A204.1 (cell line): ENCODE measurements at regions not wholly inside any gene's neighbourhood (a gene's known extent, or its start where the extent isn't known, plus 50 kb on each side); places are given as distances from the start of the nearest gene placed in this dataset.

Experiments
- FAIRE-seq: peaks from 2 replicates; lab custom pipeline; 2012; peaks lifted over from hg19 to GRCh38; lab: Jason Lieb, UNC

DNA sequence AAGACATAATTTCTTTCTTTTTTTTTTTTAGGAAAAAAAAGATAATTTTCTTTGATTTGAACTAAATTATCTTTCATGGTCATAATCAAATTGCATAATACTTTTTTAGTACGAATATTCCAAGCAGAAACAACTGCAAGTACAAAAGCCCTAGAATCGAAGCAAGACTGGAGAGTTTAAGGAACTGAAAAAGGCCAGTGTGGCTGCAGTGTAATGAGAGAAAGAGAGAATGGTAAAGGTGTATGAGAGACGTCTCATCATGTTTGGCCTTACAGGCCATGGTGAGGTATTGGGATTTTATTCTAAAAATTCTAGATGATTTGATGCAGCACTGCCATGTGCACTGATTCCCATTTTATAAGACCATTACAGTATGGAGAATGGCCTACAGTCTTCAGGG, 180.9 kb downstream of the SUCNR1 start:
- no peak for FAIRE-seq

GRCh38 chr3:152056073-152056472, 182.6 kb downstream of the SUCNR1 start:
- FAIRE-seq, result no peak

DNA sequence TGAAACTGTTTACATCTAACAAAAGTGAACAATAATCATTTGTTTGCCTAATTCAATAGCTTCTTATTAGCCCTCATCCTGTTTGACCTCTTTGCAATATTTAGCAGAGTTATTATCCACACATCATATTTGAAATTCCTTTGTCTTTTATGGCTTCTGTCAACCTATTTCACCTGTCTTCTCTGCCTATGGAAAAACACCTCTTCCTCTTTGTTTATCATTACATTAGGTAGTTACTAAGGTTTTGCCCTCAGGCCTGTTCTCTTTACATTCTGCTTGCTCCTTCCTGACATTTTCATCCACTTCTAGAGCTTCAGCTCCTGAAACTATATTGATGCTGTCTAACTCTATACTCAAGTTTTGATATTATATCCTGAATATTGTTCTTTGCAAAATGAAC, 183.0 kb downstream of the SUCNR1 start:
- no peak for FAIRE-seq

GRCh38 chr3:152056987-152057386, 183.5 kb downstream of the SUCNR1 start:
- FAIRE-seq, result no peak

- FAIRE-seq, result no peak
These were observed 185.4 kb downstream of the SUCNR1 start for GRCh38 chr3:152058856-152059255.

- no peak for FAIRE-seq
These were observed 187.3 kb downstream of the SUCNR1 start for GRCh38 chr3:152060701-152061100.

DNA sequence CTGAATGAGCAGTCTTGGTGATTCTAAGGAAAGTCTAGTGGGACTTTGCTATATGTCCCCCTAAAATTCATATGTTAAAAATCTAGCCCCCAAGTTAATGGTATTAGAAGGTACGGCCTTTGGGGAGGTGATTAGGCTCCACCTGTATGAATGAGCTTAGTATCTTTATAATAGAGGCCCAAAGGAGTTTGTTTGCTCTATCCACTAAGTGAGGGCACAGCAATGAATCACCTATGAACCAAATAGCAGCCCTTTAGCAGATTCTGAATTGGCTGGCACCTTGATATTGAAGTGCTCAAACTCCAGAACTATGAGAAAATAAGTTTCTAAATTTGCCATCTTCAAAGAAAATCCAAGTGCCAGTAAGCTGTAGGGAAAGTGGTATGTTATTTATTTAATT, 187.9 kb downstream of the SUCNR1 start:
- FAIRE-seq, result no peak

DNA sequence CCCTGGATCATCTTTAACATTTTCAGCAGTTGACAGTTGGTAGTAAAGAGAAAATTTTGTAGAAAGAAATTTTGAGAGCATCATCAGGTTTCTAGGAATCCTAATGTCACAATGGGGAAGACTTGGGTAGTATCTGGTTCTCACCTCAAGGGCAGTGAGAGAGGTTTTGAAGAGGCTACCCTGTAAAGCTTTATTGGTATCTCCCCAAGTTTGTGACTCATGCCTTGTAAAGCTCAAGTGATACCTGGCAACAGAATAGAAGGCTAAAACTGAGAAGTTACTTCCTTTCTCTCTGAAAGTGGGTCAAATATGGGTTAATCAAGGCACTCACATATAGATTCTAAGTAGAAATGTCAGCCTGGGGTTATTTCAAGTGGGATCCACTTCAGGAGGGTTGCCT, 196.4 kb downstream of the SUCNR1 start:
- FAIRE-seq, result no peak

GRCh38 chr3:152071315-152071714, 197.4 kb upstream of the MBNL1 start:
- FAIRE-seq, result no peak

GRCh38 chr3:152071924-152072323, 196.8 kb upstream of the MBNL1 start:
- FAIRE-seq, result peak; percentile 11

DNA sequence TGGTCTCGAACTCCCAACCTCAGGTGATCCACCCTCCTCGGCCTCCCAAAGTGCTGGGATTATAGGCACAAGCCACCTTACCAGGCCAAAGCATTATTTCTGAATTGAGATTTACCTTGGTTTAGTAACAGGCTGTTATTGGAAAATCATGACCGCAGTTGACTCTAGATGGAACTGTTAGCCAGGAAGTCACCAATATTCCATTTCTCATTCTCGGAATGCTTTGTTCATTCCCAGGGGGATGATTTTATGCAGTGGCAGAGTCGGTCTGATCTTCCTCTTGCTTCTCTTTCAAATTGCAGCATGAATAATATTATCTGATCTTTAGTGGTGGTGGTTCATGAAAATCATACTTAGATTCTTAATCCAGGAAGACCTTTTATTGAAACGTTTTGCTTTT, 195.5 kb upstream of the MBNL1 start:
- FAIRE-seq, result no peak

DNA sequence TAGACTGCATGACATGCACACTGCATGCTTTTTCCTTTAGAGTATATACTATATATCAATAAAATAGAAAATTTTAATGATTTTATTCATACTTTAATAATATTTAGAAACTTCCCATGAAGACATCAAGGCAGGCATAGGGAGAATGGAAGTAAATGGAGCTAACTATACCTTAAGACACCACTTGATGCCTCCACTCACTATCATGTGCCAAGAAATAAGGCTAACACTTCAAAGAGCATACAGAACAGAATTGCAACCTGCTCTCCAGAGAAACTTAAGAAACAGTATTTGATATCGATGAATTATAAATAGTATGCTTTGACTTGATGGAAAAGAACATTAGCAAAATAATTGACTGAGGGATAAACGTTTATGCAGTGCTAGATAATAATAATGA, 192.6 kb upstream of the MBNL1 start:
- FAIRE-seq, result no peak

DNA sequence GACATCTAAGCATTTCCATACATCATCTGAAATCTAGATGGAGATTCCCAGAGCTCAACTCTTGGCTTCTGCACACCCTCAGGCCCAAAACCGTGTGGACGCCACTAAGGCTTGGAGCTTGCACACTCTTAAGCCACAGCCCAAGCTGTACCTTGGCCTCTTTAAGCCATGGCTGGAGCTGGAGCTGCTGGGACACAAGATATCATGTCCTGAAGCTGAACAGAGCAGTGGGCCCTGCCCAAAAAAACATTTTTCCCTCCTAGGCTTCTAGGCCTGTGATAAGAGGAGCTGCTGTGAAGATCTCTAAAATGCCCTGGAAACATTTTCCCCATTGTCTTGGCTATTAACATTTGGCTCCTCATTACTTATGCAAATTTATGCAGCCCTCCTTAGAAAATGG, 188.7 kb upstream of the MBNL1 start:
- no peak for FAIRE-seq

- no peak for FAIRE-seq
These were observed 185.6 kb upstream of the MBNL1 start for GRCh38 chr3:152083135-152083534.

DNA sequence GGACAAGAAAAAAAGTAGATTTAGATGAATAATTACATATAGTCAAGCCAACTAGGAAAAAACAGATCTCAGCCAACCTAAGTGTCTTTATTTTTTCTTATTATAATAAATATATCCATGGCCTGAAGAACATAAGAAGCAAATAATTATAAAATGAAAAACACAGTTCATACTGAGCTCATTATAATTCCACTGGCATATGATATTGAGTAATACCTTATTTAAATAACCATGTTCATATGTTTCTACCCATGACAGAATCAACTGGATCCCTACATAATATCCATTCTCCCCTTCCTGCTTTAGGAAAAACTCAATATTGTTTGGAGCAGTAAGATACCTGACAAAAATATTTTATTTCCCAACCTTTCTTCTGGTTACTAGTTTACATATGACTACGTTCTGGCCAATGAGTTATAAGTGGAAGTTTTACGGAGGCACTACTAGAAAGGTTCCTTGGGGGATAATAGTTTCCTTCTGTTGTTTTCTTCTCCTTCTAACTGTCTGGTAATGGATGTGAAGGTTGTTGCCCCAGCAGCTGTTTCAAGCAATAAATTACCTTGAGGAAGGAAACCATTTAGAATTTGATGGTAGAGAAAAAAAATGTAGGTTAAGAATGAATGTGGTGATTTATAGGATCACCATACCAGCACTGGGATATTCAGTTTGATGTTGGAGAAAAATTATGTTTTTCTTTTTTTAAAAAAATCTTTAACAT, 184.1 kb upstream of the MBNL1 start:
- FAIRE-seq, result no peak

DNA sequence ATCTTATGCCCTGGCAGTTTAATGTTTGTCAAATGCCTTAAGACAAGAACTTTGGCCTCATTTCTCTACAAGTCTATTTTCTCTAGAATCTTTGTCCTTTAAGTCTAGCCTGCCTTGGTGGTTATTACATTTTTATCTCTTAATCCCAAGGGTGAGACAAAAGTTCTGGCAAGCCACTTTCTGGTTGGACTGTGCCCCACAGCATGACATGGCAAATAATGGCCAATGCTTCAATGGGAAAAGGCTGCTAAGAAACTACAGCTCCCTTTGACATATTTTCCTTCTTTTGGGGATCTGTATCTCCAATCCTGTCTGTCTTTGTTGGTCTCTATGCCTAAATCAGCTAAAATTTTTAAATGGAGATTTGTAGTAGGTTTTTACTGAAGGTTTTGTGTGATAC, 181.6 kb upstream of the MBNL1 start:
- FAIRE-seq, result no peak

DNA sequence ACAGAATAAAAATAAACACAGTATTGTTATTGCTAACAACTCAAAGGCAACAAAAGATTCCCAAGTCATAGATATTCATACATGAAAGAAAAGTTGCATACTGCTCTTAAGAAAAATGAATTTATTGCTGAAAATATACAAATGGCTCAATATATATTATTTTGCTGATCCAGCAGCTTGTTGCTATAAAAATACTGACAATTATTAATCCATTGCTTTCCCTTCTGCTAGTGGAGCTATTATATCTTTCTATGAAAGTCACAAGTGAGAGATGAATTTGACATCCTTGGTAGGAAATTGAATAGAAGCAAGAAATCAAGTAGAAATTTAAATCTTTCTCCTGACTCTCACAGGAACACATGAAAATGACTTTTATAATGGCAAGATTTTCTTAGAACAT, 179.2 kb upstream of the MBNL1 start:
- FAIRE-seq, result no peak

DNA sequence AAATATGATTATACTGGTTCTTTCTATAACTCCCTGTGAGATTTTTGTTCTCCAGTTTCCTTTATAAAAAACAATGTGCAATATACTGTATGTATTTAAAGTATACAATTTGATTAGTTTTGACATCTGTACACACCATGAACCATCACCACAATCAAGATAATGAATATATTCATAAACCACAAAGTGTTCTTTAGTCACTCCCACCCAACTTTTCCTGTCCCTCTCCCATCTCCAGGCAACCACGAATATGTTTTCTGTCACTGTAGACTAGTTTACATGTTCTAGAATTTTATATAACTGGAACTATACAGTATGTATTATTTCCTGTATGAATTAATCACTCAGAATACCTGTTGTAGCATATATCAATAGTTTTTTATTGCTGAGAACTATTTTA, 177.0 kb upstream of the MBNL1 start:
- no peak for FAIRE-seq

GRCh38 chr3:152093901-152094300, 174.8 kb upstream of the MBNL1 start:
- no peak for FAIRE-seq

DNA sequence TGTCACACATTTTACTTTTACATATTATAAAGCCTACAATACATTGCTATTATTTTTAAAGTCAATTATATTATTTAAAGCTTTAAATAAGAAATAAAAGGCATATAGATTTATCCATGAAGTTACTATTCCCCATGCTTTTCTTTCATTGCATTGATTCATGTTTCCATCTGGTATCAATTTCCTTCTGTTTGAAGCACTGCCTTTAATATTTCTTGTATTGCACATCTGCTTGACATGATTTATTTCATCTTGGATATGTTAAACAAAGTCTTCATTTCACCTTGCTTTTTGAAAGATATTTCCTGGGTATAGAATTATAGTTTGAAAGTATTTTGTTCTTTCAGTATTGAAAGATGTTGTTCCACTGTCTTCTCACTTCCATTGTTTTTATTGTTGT, 174.3 kb upstream of the MBNL1 start:
- no peak for FAIRE-seq

- no peak for FAIRE-seq
These were observed 173.3 kb upstream of the MBNL1 start for GRCh38 chr3:152095472-152095871.

DNA sequence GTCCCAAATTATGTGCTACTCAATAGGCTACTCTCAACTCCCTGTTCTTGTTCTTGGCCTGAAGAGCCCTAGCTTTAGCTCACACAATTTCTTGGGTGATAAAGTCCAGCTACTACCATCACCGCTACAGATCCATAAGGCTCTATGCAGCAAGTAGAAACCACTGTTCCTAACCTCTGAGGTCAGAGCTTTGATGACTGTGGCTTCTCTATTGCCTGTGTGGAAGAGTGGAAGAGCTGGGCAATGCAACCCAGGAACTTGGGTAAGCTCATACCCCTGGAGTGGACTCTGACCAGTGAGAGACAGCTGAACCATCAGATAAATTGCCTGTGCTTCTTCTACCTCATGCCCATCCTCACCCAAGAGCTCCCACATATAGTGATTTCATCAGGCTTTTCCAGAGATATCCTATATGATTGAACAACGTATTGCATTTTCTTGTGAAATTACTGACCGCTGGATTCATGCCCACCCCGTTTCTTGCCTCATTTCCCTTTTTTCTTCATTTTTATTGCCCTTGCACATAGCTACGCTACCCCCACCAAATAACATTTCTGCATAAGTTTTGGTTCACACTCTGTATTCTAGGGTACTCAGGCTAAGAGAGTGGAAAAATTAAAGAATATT, 172.3 kb upstream of the MBNL1 start:
- no peak for FAIRE-seq

DNA sequence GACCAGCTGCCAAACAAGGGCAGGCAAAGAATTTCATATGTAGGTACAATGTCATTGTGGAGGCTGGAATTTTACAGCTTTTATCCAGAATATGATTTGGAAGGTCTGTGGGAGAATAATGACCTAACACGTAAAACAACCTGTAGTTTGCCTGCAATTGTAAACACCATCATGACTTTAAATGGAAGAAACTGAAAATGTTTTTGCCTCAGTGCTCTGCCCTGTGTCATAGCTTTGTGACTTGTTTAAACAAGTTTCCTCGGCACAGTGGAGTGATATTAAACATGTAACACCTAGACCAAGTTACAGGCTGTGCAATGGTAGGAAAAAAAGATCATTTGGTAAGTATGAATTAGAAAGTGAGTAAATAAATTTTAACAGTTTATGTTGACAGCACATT, 171.6 kb upstream of the MBNL1 start:
- no peak for FAIRE-seq

DNA sequence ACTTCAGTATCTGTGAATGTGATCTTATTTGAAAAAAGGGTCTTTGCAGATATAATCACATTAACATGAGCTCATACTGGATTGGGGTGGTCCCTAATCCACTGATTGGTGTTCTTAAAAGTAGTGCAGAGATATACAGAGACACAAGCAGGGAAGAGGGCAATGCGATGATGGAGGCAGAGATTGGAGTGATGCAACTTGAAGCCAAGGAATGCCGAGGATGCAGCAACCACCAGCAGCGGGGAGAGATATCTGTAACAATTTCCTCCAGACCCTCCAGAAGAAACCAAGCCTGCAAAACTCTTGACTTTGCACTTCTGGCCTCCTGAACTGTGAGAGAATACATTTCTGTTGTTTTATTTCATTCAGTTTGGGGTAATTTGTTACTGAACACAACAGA, 171.0 kb upstream of the MBNL1 start:
- FAIRE-seq, result no peak
